ENCODE measurements at regions not wholly inside any gene's neighbourhood (a gene's known extent, or its start where the extent isn't known, plus 50 kb on each side); places are given as distances from the start of the nearest gene placed in this dataset.

DNA sequence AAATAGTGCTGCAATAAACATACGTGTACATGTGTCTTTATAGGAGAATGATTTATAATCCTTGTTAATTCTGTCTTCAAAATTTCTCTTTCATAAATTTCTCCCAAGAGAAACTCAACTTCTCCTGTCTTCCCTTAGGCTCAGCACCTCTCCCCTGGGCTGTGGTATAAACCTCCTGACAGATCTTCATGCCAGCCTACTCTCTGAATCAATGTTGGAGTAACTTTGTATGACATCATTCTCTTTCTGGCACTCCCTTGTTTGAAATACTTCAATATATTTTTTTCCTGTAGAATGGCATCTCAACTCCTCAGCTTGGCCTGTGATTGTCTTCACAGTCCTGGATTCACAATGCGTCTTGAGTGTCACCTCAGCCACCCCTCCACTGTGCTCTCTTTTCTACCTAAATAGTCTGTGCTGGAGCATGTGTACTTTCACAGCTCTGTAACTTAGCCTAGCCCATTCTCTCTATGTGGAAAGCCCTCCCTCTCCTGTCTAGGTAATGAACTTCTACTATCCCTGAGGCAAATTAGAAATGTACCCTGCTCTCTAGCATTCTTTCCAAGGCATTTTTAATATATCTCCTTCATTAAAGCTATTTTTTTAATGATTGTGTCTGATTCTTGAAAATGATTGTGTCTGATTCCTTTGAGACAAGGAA, 649.9 kb upstream of the FANCL start:
- no peak for DNase-seq
- TF ChIP-seq POLR2A (IDR thresholded peaks at IDR 0.05; ENCODE audit: low read length) (no peak), GATA1 (IDR thresholded peaks at IDR 0.05; ENCODE audit: low read depth, low read length) (no peak)

DNA sequence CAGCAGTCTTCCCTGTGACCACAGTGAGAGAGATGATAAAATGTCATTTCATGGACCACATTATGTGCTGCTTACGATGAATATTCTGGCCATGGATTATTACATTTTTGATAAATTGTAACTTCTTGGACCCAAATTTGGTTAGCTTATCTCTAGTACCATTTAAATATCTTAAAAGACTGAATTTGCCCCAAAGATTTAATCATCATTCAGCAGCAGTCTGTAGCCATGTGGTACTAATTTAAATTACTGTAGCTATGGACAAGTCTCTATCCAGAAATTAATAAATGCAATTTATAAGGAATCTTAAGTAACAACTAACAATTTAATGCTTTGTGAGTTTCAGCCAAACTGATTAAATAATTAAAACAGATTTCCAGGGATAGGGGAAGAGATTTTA, 644.9 kb upstream of the FANCL start:
- no peak for DNase-seq
- no peak for TF ChIP-seq POLR2A (IDR thresholded peaks at IDR 0.05; ENCODE audit: low read length)
- TF ChIP-seq GATA1 (IDR thresholded peaks at IDR 0.05; ENCODE audit: low read depth, low read length), result no peak

DNA sequence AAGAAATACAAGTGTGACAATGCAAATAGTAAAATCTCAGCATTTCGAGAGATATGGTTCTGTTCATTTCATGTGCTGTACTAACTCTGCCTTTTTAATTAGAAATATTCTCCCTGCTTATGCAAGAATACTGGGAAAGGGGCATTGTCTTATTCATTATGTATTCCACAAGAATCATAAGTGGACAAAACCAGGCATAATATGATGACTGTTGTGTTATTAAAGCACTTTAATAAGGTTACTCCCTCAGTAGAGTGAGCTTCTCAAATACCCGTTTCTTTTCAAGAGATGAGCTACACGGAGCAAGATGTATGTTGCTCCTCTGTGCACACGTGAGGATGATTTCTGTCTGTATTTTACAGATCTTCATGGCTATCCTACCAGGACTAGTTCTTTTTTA, 638.7 kb upstream of the FANCL start:
- DNase-seq, result no peak
- no peak for TF ChIP-seq GATA1 (IDR thresholded peaks at IDR 0.05; ENCODE audit: low read depth, low read length)
- no peak for TF ChIP-seq POLR2A (IDR thresholded peaks at IDR 0.05; ENCODE audit: low read length)

DNA sequence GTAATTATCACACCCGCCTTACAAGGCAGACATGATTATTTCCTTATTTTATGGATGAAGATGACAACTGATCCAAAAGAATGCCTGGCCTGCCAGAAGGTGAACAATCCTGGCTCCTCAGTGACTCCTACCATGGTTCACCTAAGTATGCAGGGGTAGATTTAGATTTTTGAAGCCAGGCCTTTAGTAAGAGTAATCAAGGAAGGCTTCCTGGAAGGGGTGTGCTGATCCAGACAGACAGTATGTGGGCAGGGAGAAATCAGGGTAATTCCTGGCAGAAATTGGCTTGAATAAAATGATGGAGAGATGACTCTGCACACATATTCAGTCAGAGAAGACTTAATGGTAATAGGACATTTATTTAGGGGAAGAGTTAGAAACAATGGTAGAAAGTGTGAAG, 637.7 kb upstream of the FANCL start:
- TF ChIP-seq GATA1 (IDR thresholded peaks at IDR 0.05; ENCODE audit: low read depth, low read length) (no peak), POLR2A (IDR thresholded peaks at IDR 0.05; ENCODE audit: low read length) (no peak)
- DNase-seq, result no peak

DNA sequence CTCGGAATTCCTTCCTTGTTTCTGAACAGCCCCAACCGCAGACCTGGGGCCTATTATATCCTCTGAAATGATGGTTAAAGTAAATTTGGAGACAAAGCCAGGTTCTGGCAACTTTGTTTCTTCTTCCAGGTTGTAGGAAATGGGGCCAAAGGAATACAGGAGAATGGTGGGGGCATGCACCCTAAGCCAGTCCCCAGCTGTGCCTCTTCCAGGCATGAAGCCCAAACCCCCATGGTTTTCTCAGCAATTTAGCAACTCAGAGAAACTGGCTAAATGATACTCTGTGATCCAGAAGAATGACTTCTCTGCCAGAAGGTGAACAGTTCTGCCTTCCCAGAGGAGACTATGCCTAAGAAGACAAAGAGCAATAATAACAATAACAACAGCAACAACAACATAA, 635.0 kb upstream of the FANCL start:
- DNase-seq, result no peak
- TF ChIP-seq POLR2A (IDR thresholded peaks at IDR 0.05; ENCODE audit: low read length) (no peak), GATA1 (IDR thresholded peaks at IDR 0.05; ENCODE audit: low read depth, low read length) (no peak)

DNA sequence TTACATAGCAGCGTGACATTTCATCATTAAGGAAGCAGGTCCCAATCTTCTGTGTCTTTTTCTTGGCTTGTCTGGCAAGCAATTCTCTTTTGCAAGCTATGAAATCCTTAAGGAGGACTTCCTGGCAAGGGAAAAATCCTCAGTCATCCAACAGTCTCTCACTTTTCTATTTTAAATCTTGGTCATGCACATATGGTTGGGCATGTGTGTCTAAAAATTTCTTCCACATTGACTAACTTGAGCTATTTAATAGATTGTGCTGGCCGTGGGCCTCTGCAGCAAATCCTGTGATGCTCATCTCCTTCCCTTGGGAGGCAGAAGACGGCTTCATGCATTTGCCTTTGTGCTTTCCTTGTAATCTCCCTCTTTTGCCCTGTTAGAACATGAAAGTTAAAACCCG, 634.3 kb upstream of the FANCL start:
- DNase-seq, result no peak
- TF ChIP-seq GATA1 (IDR thresholded peaks at IDR 0.05; ENCODE audit: low read depth, low read length) (no peak), POLR2A (IDR thresholded peaks at IDR 0.05; ENCODE audit: low read length) (no peak)

DNA sequence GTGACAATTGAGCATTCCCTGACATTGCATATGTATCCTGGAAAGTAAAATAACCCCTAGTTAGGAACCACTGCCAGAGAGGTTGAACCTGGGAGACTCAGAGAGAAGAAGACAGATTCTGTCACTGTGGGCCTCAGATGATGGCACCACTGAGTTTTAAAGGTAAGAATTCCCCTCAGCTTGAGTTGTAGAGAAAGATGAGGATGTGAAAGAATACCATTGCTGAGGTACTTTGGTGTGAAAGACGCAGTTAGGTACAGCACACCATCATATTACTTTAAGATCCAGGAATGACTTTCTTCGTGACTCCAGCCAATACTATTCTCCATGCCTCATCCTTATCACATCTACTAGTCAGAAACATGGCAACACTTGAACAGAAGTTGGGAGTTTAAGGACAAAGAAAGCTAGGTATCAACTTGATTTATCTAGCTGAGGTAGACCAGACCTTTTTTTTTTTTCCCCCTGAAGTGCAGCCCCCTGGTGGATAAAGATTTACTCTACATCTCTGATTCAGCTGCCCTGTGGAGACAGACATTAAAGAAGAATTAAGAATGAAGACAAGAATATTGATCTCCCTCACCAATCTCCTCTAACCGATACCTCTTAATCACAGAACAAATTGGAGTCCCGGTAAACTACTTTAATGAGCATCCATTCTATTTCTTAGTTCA, 630.5 kb upstream of the FANCL start:
- peak in 1 of 2 experiments; percentile 17 for DNase-seq
- TF ChIP-seq GATA1 (IDR thresholded peaks at IDR 0.05; ENCODE audit: low read depth, low read length) (no peak), POLR2A (IDR thresholded peaks at IDR 0.05; ENCODE audit: low read length) (no peak)

DNA sequence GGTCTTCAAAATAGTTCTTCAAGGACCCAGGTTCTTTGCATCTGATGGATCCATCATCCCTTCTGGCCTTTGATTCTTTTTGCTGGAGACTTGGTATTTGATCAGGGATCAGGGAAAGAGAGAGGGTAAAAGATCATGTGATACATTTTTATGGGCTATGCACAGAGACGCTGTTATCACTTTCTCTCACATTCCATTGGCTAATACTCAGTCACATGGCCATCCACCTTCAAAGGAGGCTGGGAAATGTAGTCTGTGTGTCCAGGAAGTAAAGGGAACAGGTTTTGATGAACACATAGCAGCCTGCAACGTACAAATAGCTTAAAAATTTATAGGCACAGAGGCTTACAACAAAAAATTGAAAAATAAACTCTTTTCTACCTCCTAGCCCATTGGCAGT, 629.6 kb upstream of the FANCL start:
- TF ChIP-seq POLR2A (IDR thresholded peaks at IDR 0.05; ENCODE audit: low read length) (no peak), GATA1 (IDR thresholded peaks at IDR 0.05; ENCODE audit: low read depth, low read length) (no peak)
- DNase-seq, result peak in 1 of 2 experiments; percentile 1

DNA sequence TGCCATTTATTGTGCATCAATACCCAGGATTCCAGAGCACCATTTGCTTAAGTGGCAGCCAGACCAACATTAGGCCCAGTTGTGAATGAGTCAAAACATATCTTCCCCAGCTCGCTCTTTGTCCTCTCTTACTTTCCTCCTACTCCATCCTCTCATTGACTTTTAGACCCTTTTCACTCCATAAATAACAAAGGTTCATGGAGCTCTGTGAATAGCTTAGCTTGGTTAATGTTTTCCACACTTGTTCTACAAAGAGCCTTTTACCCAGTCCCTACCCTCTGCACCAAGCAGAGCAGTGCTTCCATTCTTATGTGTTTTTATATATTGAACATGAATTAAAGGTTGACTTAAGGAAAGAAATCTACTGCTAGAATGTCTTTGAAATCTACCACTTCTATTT, 625.8 kb upstream of the FANCL start:
- DNase-seq, result no peak
- TF ChIP-seq POLR2A (IDR thresholded peaks at IDR 0.05; ENCODE audit: low read length), result no peak
- TF ChIP-seq GATA1 (IDR thresholded peaks at IDR 0.05; ENCODE audit: low read depth, low read length), result no peak

DNA sequence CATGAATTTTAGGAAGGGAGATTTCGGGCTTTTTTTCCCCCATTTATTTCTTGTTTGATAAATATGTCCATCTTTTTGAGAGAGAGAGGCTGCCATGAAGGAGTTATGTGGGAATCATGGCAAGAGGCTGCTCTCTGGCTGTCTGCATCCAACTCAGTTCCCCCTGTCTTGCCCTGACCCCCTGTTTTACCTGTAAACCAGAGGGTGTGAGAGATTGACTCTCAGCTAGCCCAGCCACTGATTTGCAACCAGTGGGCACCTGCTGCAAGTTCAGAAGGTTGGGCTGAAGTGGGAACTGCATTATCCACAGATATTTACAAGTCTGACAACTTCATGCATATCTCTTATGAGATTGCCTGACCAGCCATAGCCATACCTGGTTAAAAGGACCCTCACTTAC, 625.4 kb upstream of the FANCL start:
- no peak for TF ChIP-seq GATA1 (IDR thresholded peaks at IDR 0.05; ENCODE audit: low read depth, low read length)
- DNase-seq, result no peak

DNA sequence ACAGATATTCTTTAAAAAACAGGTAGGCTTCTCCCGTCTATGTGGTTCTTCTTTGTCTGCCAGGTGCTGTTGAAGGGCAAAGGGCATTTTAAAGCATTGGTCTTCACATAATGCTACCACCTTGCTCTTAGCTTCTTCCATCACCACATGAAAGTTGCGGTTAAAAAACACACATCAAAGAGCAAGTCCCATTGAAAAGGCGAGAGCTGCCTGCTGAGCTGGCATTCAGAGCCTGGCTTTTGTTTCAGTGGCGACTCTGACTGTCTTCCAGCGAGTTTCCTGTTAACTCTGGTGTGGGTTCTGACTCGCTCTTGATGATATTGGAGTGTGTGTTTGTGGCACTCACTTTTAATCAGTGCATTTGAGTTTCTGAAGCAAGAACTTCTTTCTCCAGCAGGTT, 624.9 kb upstream of the FANCL start:
- TF ChIP-seq GATA1 (IDR thresholded peaks at IDR 0.05; ENCODE audit: low read depth, low read length), result no peak
- no peak for TF ChIP-seq POLR2A (IDR thresholded peaks at IDR 0.05; ENCODE audit: low read length)
- no peak for DNase-seq

DNA sequence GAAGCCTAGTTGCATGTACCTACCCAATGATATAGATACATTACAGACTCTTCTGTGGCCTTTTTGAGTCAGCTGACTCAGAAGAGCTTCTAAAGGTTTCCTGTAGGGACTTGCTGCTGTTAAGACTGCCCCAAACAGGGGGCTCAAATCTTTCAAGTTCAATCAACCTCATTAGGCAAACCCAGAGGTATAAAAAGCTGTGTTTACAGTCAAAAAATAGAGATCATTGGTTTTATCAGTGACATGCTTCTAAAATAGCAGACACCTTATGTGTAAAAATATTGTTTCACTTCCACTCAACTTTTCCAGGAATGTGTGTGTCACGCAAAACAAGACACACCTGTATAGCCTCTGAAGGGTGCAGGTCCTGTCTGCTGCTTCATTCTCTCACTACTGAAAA, 624.3 kb upstream of the FANCL start:
- TF ChIP-seq GATA1 (IDR thresholded peaks at IDR 0.05; ENCODE audit: low read depth, low read length) (no peak), POLR2A (IDR thresholded peaks at IDR 0.05; ENCODE audit: low read length) (no peak)
- DNase-seq, result no peak

DNA sequence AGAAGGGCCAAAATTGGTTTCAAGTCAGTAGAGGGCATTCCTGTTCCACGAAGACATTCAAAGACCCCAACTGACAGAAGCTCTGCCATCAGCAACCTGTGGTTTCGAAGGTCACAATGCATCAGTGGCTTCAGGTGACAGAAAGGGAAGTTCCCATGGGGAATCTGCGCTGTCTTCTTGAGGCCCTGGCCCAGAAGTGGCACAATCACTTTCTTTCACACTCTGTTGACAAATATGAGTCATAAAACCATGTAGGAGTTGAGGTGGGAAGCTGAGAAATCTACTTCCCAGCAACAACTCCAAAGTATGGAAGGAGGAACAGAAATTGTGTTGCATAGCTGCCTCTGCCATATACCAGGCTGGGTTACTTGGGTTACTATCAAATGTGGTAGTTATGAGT, 621.1 kb upstream of the FANCL start:
- DNase-seq, result no peak
- TF ChIP-seq POLR2A (IDR thresholded peaks at IDR 0.05; ENCODE audit: low read length), result no peak
- TF ChIP-seq GATA1 (IDR thresholded peaks at IDR 0.05; ENCODE audit: low read depth, low read length), result no peak

DNA sequence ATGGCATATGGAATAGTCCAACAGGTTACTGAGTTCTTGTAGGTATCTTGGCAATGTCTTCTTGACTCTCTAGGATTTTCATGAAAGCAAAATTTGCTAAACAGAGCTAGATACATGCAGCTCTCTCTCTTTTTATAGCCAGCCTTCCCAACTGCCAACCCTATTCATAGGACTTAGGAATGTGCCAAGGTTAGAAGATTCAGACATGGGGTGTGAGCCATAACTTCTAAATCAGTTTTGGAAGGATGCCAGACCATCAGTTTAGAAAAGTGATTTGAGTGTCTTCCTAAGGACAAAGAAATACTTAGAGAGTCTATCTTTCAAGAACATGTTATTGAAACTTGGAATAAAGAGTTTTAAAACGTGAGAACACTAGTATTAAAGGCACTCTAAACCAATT, 619.5 kb upstream of the FANCL start:
- TF ChIP-seq POLR2A (IDR thresholded peaks at IDR 0.05; ENCODE audit: low read length), result no peak
- no peak for TF ChIP-seq GATA1 (IDR thresholded peaks at IDR 0.05; ENCODE audit: low read depth, low read length)
- no peak for DNase-seq

DNA sequence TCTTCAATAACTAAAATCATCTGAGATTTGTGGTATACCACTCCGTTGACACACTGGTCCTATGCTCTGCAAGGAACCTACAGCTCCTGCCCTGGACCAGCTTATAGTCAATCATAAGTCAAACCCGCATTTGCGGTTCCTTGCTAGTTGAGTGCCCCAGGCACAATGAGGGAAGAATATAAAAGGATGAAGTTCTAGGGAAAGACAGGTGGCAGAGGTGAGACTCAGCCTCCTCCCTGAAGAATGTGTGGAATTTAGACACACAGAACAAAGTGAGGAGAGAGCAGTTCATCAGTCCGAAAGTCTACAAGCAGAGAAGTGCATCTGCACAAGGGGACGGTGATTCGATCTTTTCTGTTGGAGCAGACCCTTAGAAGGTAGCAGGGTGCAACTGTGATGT, 615.0 kb upstream of the FANCL start:
- TF ChIP-seq POLR2A (IDR thresholded peaks at IDR 0.05; ENCODE audit: low read length) (no peak), GATA1 (IDR thresholded peaks at IDR 0.05; ENCODE audit: low read depth, low read length) (no peak)

More for the DNA sequence above, 615.0 kb upstream of the FANCL start:
- DNase-seq, result no peak
